Heart left ventricle (tissue), 13 donors: ENCODE measurements at regions not wholly inside any gene's neighbourhood (a gene's known extent, or its start where the extent isn't known, plus 50 kb on each side); places are given as distances from the start of the nearest gene placed in this dataset.

ENCODE experiments used
- POLR2A ChIP-seq, 2 donors: fragments of 450-650 bp; IDR thresholded peaks; one replicate each; pipeline ENCODE4 v1.6.1; 2017; ENCODE audit warnings: antibody characterized with exemption in 2 of 2, mild to moderate bottlenecking in 2 of 2, moderate library complexity in 2 of 2
- TF ChIP-seq, protein P1 (sequence below), 12 donors: fragments of 200-600 bp; sonication (generic) in 4 of 12; IDR thresholded peaks; one replicate each; pipeline versions ENCODE4 v1.5.0 to v1.8.0; 2018 to 2022; ENCODE audit warnings: antibody characterized with exemption in 12 of 12, mild to moderate bottlenecking in 5 of 12
- donor health status: ischemic (EF 13 %, LVEDD 7.1; RV severe dilation, severe dysfunction).
- donor health status: DM: no; HTN: yes; CAD: no.
- donor health status: DM: no; HTN: no; CAD: no.
- donor health status: ischemic (EF 25% LVEDD 6.9; RV normal size, moderate dysfunction).
- donor health status: ischemic (EF 25% LVEDD 5.7; RV mildly dilated, moderate dysfunction).
- donor health status: ischemic (EF 35%, LVEDD 5.7; RV mildly dilated, moderate dysfunction).
- donor health status: nonischemic (EF 11% LVEDD 7.7; RV severe dilation, severe dysfunction).
- donor health status: DM: yes; HTN: yes; CAD: no.
- donor health status: PGD.
- donor health status: ischemic (EF 29% LVEDD 5.4; RV normal size, mild dysfunction).
- donor health status: nonischemic (EF 23%, LVEDD 6.1; RV moderate dilation, normal function).

DNA sequence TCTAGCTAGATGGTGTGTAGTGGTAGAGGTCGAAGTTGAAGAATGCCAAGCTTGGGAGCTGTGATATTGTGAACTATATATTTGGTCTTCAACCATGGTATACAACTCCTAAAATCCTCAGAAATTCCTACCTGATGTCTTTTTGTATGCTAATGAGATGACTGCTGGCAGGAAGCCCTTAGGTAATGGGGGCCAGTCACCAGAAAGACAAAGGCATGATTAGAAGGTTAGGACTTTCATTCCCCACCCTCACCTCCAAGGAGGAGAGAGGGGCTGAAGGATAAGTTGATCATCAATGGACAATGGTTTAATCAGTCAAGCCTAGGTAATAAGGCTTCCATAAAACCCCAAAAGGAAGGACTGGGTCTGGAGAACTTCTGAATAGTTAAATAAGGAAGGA, 285.7 kb upstream of the POU5F2 start:
- no peak for TF ChIP-seq POLR2A (IDR thresholded peaks at IDR 0.05)
- TF ChIP-seq, protein P1, sequence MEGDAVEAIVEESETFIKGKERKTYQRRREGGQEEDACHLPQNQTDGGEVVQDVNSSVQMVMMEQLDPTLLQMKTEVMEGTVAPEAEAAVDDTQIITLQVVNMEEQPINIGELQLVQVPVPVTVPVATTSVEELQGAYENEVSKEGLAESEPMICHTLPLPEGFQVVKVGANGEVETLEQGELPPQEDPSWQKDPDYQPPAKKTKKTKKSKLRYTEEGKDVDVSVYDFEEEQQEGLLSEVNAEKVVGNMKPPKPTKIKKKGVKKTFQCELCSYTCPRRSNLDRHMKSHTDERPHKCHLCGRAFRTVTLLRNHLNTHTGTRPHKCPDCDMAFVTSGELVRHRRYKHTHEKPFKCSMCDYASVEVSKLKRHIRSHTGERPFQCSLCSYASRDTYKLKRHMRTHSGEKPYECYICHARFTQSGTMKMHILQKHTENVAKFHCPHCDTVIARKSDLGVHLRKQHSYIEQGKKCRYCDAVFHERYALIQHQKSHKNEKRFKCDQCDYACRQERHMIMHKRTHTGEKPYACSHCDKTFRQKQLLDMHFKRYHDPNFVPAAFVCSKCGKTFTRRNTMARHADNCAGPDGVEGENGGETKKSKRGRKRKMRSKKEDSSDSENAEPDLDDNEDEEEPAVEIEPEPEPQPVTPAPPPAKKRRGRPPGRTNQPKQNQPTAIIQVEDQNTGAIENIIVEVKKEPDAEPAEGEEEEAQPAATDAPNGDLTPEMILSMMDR (IDR thresholded peaks at IDR 0.05), result no peak
